HepG2 (cell line): ENCODE measurements at regions not wholly inside any gene's neighbourhood (a gene's known extent, or its start where the extent isn't known, plus 50 kb on each side); places are given as distances from the start of the nearest gene placed in this dataset.

Experiments used
- ATAC-seq: fragments of 200-7000 bp; cut with Tn5 transposase; 3 replicates; pipeline ENCODE4 v1.9.1; 2020; ENCODE audit warnings: mild to moderate bottlenecking, moderate library complexity
- BruUV-seq: library from RNA; stranded (reverse); fragments of 400-500 nt; replicated peaks from 2 replicates; lab custom pipeline; 2021; lab: Mats Ljungman, UMichigan
- CTCF ChIA-PET: fragments of 300-600 bp; formaldehyde crosslinking; extraction: SDS; loops from one replicate; lab custom pipeline; 2021; ENCODE audit warnings: low total read pairs, inconsistent platforms, low intra/inter-chr PET ratio; lab: Yijun Ruan, JAX
- POLR2A ChIA-PET: fragments of 350-600 bp; sonication (Branson Sonifier 250); formaldehyde crosslinking; loops from one replicate; lab custom pipeline; 2020; ENCODE audit warnings: antibody characterized with exemption, inconsistent platforms; lab: Yijun Ruan, JAX
- DNase-seq: peaks from one replicate; pipeline ENCODE4 v3.0.0-alpha.2; 2015; ENCODE audit warnings: low spot score
- FAIRE-seq: peaks from 3 replicates; lab custom pipeline; 2011; peaks lifted over from hg19 to GRCh38; lab: Jason Lieb, UNC
- H2AFZ ChIP-seq: one replicate; pipeline ENCODE4 v1.6.1; 2011; ENCODE audit warnings: low read length, inconsistent platforms
- H3K27ac ChIP-seq: fragments of 300-600 bp; 3 replicates; pipeline ENCODE4 v1.8.0; 2011; ENCODE audit warnings: mixed run types, mild to moderate bottlenecking, mixed read lengths, low read length, inconsistent platforms; ENCODE audit not compliant: insufficient read depth; ENCODE audit errors: extremely low read length
- H3K27me3 ChIP-seq, 2 experiments: fragments of 200-600 bp in 1 of 2; 2 replicates in 1 of 2; 3 replicates in 1 of 2; pipeline versions ENCODE4 v1.6.0 to v1.8.0; 2011; ENCODE audit warnings: low read length in 2 of 2, mild to moderate bottlenecking in 2 of 2, moderate library complexity in 2 of 2, inconsistent platforms in 1 of 2; ENCODE audit not compliant: insufficient read depth in 2 of 2, control insufficient read depth in 1 of 2
- H3K36me3 ChIP-seq, 2 experiments: fragments of 200-600 bp in 1 of 2; replicated peaks in 1 of 2; 2 replicates in 1 of 2; 3 replicates in 1 of 2; pipeline versions ENCODE4 v1.5.1 to v1.8.0; 2011; ENCODE audit warnings: low read length in 2 of 2, inconsistent platforms in 1 of 2; ENCODE audit not compliant: insufficient read depth in 2 of 2, control insufficient read depth in 1 of 2
- H3K4me1 ChIP-seq: 2 replicates; pipeline ENCODE4 v1.5.1; 2012; ENCODE audit warnings: low read length, inconsistent platforms; ENCODE audit not compliant: insufficient read depth
- H3K4me2 ChIP-seq: 2 replicates; pipeline ENCODE4 v1.6.0; 2011; ENCODE audit warnings: low read depth, low read length, inconsistent platforms
- H3K4me3 ChIP-seq, 3 experiments: fragments of 200-600 bp in 1 of 3; sonication (generic), shearing (Covaris generic) in 1 of 3; replicated peaks in 1 of 3; 2 replicates each; pipeline ENCODE4 v1.5.1; 2011 to 2016; ENCODE audit warnings: low read length in 3 of 3, inconsistent platforms in 2 of 3, low read depth in 2 of 3, mild to moderate bottlenecking in 2 of 3, control low read depth in 1 of 3, mixed read lengths in 1 of 3; ENCODE audit not compliant: insufficient read depth in 1 of 3
- H3K79me2 ChIP-seq: one replicate; pipeline ENCODE4 v1.6.1; 2011; ENCODE audit warnings: low read length, inconsistent platforms; ENCODE audit not compliant: insufficient read depth
- H3K9ac ChIP-seq: 2 replicates; pipeline ENCODE4 v1.6.0; 2011; ENCODE audit warnings: mild to moderate bottlenecking, low read depth, low read length, inconsistent platforms; ENCODE audit not compliant: insufficient read depth
- H3K9me3 ChIP-seq: 2 replicates; pipeline ENCODE4 v1.5.1; 2012; ENCODE audit warnings: mild to moderate bottlenecking, low read length
- H4K20me1 ChIP-seq: 2 replicates; pipeline ENCODE4 v1.6.0; 2011; ENCODE audit warnings: inconsistent platforms, mild to moderate bottlenecking, low read length, moderate library complexity; ENCODE audit not compliant: insufficient read depth
- DBP ChIP-seq: sonication (generic); formaldehyde crosslinking; IDR thresholded peaks from 2 replicates; pipeline ENCODE4 v1.4.0; 2020; ENCODE audit warnings: missing genetic modification reagents; ENCODE audit errors: not compliant biosample characterization
- KDM6A ChIP-seq: IDR thresholded peaks from 2 replicates; pipeline ENCODE4 v1.6.1; 2016; ENCODE audit warnings: low read depth
- KLF16 ChIP-seq, 2 experiments: sonication (generic) in 1 of 2; formaldehyde crosslinking in 1 of 2; IDR thresholded peaks; 2 replicates each; pipeline versions ENCODE4 v1.6.1 to v1.8.0; 2016 to 2023; ENCODE audit warnings: missing genetic modification reagents in 2 of 2, missing compliant biosample characterization in 1 of 2
- MAX ChIP-seq: IDR thresholded peaks from 2 replicates; pipeline ENCODE4 v1.6.1; 2012; ENCODE audit warnings: inconsistent platforms
- MEIS2 ChIP-seq: sonication (generic); formaldehyde crosslinking; IDR thresholded peaks from 2 replicates; pipeline ENCODE4 v1.9.0; 2021; ENCODE audit warnings: mild to moderate bottlenecking, missing genetic modification reagents
- NFYC ChIP-seq: IDR thresholded peaks from 2 replicates; pipeline ENCODE4 v1.6.1; 2016; ENCODE audit warnings: missing genetic modification reagents, missing compliant biosample characterization
- PAWR ChIP-seq: sonication (generic); formaldehyde crosslinking; IDR thresholded peaks from 2 replicates; pipeline ENCODE4 v1.4.0; 2020; ENCODE audit warnings: missing genetic modification reagents, mild to moderate bottlenecking, borderline replicate concordance
- RXRB ChIP-seq: IDR thresholded peaks from 2 replicates; pipeline ENCODE4 v1.6.1; 2016; ENCODE audit warnings: borderline replicate concordance, missing genetic modification reagents, missing compliant biosample characterization
- SUZ12 ChIP-seq: fragments of 150-350 bp; IDR thresholded peaks from 2 replicates; pipeline ENCODE4 v1.6.1; 2014; ENCODE audit warnings: low read depth, low read length
- YEATS4 ChIP-seq: sonication (generic); formaldehyde crosslinking; IDR thresholded peaks from 2 replicates; pipeline ENCODE4 v1.4.0; 2020; ENCODE audit warnings: missing genetic modification reagents, borderline replicate concordance
- ZNF280D ChIP-seq: sonication (generic); formaldehyde crosslinking; IDR thresholded peaks from 2 replicates; pipeline ENCODE4 v1.5.1; 2020; ENCODE audit warnings: mild to moderate bottlenecking, missing genetic modification reagents
- ZNF414 ChIP-seq: sonication (generic); formaldehyde crosslinking; IDR thresholded peaks from 2 replicates; pipeline ENCODE4 v1.5.0; 2020; ENCODE audit warnings: missing genetic modification reagents
- ZNF652 ChIP-seq: IDR thresholded peaks from 2 replicates; pipeline ENCODE4 v1.6.1; 2016; ENCODE audit warnings: low read depth, borderline replicate concordance
- ZNF776 ChIP-seq: sonication (generic); formaldehyde crosslinking; IDR thresholded peaks from 2 replicates; pipeline ENCODE4 v1.4.0; 2020; ENCODE audit warnings: mild to moderate bottlenecking, missing genetic modification reagents
- ZNF83 ChIP-seq: sonication (generic); formaldehyde crosslinking; IDR thresholded peaks from 2 replicates; pipeline ENCODE4 v1.4.0; 2020; ENCODE audit warnings: missing genetic modification reagents, mild to moderate bottlenecking, borderline replicate concordance
- ZSCAN25 ChIP-seq: sonication (generic); formaldehyde crosslinking; IDR thresholded peaks from 2 replicates; pipeline ENCODE4 v1.8.0; 2022; ENCODE audit warnings: mild to moderate bottlenecking, missing genetic modification reagents
- WGBS: methylation state at CpG from one replicate; pipeline ENCODE4 v1.1.6; 2017; ENCODE audit warnings: low lambda C conversion rate; 5-methylcytosine and 5-hydroxymethylcytosine counted together
- in situ Hi-C: cut with HindIII; loops from 2 replicates; pipeline ENCODE4 v1.10.0; 2017; ENCODE audit warnings: low pct_unique_long_range_greater_than_20kb; ENCODE audit not compliant: extremely low pct_ligation_motif_present
- intact Hi-C: fragments of 100-400 bp; cut with micrococcal nuclease; formaldehyde crosslinking; loops from one replicate; pipeline ENCODE4 v1.10.0; 2022; ENCODE audit not compliant: unreplicated experiment

GRCh38 chr18:37864122-37864521, 298.5 kb upstream of the CELF4 start:
- TF ChIP-seq SUZ12 = no peak
- no peak for TF ChIP-seq MAX
- no peak for TF ChIP-seq ZNF776
- TF ChIP-seq KDM6A (CRISPR knock-in tag) = no peak
- no peak for TF ChIP-seq MEIS2 (CRISPR knock-in tag)
- no peak for TF ChIP-seq ZSCAN25 (CRISPR knock-in tag)
- TF ChIP-seq ZNF652 (CRISPR knock-in tag) = no peak
- no peak for TF ChIP-seq ZNF83
- TF ChIP-seq YEATS4 (CRISPR knock-in tag) = no peak
- TF ChIP-seq NFYC (CRISPR knock-in tag) = no peak
- TF ChIP-seq ZNF280D (CRISPR knock-in tag) = no peak
- TF ChIP-seq PAWR (CRISPR knock-in tag) = no peak
- TF ChIP-seq ZNF414 (CRISPR knock-in tag) = no peak
- no peak for TF ChIP-seq RXRB (CRISPR knock-in tag)
- no peak for TF ChIP-seq KLF16 (CRISPR knock-in tag; IDR thresholded peaks at IDR 0.05)
- TF ChIP-seq DBP (CRISPR knock-in tag) = no peak
- Histone ChIP-seq H2AFZ (no peak overlapping the region), H3K27me3 (no peaks in the 10 kb centered on the region), H3K36me3 (no peaks in the 10 kb centered on the region), H3K9ac (no peak overlapping the region), H3K4me2 (no peak overlapping the region), H4K20me1 (no peaks in the 10 kb centered on the region), H3K4me3 (no peak overlapping the region), H3K4me1 (no peaks in the 10 kb centered on the region), H3K27ac (no peak overlapping the region), H3K9me3 (no peaks in the 10 kb centered on the region), H3K79me2 (no peaks in the 10 kb centered on the region)
- 7% methylated on average over 1 of the region's 1 CpG for WGBS
- in situ Hi-C loops = no loop called here
- BruUV-seq = no TSS peak
- intact Hi-C loops = no loop called here
- CTCF ChIA-PET = no interaction called here
- no peak for DNase-seq
- POLR2A ChIA-PET = no interaction called here
- ATAC-seq = no peak
- no peak for FAIRE-seq
